GM12873 (cell line): ENCODE measurements at regions not wholly inside any gene's neighbourhood (a gene's known extent, or its start where the extent isn't known, plus 50 kb on each side); places are given as distances from the start of the nearest gene placed in this dataset.

Experiments
- CTCF ChIP-seq: IDR thresholded peaks from 2 replicates; pipeline ENCODE4 v1.5.1; 2012; ENCODE audit warnings: low read depth, mild to moderate bottlenecking, moderate library complexity, low read length, control low read depth; ENCODE audit not compliant: insufficient read depth; ENCODE audit errors: missing control alignments

DNA sequence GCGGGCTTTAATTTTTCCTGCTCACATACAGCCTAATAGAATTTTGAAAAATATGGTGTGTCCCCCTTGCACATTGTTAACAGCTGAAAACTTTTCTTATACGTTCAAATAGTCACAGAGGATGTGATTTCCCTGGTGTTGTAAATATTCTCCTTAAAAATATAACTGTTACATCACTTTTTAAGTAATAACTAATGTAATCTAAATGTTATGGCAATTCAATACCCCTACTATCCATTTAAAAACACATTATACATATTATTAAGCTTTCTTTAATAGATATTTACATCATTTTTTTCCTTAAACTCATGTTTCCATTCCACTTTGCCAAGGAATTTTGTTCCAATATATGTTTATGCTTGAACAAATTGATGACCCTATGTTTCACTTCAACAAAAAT lies 85.5 kb upstream of the S1PR1 start:
- no peak for TF ChIP-seq CTCF

DNA sequence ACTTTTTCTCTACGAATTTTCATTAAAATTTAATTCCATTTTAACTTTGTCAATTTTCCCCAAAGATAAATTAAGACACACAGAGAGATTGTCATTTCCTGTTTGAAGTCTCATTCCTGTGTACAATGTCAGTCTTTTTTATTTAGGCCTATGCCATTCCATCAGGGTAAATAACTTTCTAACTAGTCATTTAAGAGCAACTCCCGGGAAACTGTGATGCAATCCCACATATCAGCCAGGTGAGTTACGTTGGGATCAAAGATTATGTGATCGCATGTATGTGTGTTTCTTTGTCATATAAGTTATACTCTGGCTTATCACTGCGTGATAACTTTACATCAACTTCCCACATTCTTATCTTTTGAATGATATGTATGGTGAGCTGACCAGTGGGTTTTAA lies 86.1 kb upstream of the S1PR1 start:
- TF ChIP-seq CTCF = no peak

- TF ChIP-seq CTCF = no peak
Observed at GRCh38 chr1:101150266-101150665, 86.6 kb upstream of the S1PR1 start.

DNA sequence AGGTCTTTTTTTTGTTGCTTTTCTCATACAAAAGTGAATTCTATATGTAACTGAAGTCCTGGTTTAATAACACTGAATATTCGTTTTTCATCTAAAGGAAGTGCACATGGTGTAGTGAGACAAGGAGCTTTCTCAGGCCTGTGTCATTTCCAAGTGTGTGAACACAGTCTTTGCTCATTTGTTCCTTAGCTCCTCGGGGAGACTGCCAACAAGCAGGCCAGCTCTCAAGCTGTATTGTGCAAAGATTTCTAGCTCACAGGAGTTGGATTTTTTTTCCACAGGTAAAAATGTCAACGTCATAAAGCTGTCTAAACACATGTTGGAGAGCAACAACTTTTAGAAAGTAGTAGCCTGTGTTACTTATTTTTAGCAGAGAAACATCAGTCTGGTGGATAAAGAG lies 87.8 kb upstream of the S1PR1 start:
- TF ChIP-seq CTCF = no peak

- TF ChIP-seq CTCF = no peak
Observed at GRCh38 chr1:101147381-101147780, 89.4 kb upstream of the S1PR1 start.

GRCh38 chr1:101145449-101145820 lies 91.4 kb upstream of the S1PR1 start:
- TF ChIP-seq CTCF = no peak

GRCh38 chr1:101144671-101145448 lies 92.0 kb upstream of the S1PR1 start:
- no peak for TF ChIP-seq CTCF
